NB4 (cell line): ENCODE measurements at regions not wholly inside any gene's neighbourhood (a gene's known extent, or its start where the extent isn't known, plus 50 kb on each side); places are given as distances from the start of the nearest gene placed in this dataset.
"Not testable (repeated sequence)": the region's sequence is repeated elsewhere in the genome, so short reads cannot be mapped to it uniquely, and the experiment has no call there.

Source experiments
- DNase-seq: peaks from one replicate; pipeline ENCODE4 v3.0.0; 2010; ENCODE audit warnings: low read depth
- H3K4me3 ChIP-seq: one replicate; pipeline ENCODE4 v1.5.1; 2011; ENCODE audit warnings: mild to moderate bottlenecking, low read depth, low read length, moderate library complexity
- CTCF ChIP-seq: IDR thresholded peaks from one replicate; pipeline ENCODE4 v1.5.1; 2012; ENCODE audit warnings: low read depth, low read length
- MAX ChIP-seq: IDR thresholded peaks from 2 replicates; pipeline ENCODE4 v1.6.1; 2011; ENCODE audit warnings: low read depth, low read length
- MYC ChIP-seq: IDR thresholded peaks from 2 replicates; pipeline ENCODE4 v1.6.1; 2011; ENCODE audit warnings: low read depth, low read length
- POLR2A ChIP-seq: IDR thresholded peaks from 2 replicates; pipeline ENCODE4 v1.6.1; 2011; ENCODE audit warnings: mild to moderate bottlenecking; ENCODE audit not compliant: insufficient read length; ENCODE audit errors: extremely low read depth

- TF ChIP-seq MAX (no peak), CTCF (no peak), MYC (no peak), POLR2A (no peak)
- DNase-seq: no peak
- no peak overlapping the region for H3K4me3 ChIP-seq
Measured at GRCh38 chr20:30500829-30501440, 756.5 kb upstream of the DEFB115 start.

DNA sequence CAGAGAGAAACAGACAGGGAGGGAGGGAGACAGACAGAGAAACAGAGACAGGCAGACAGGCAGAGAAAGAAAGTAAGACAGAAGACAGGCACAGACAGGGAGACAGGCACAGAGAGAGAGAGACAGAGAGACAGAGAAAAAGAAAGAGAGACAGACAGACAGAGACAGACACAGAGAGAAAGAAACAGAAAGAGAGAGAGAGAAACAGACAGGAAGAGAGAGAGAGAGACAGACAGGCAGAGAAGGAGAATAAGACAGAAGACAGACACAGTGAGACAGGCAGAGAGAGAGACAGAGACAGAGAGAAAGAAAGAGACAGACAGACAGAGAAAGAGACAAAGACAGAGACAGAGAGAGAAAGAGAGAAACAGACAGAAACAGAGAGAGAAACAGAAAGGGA lies 754.8 kb upstream of the DEFB115 start:
- H3K4me3 ChIP-seq: no peak overlapping the region
- TF ChIP-seq MYC (no peak), MAX (no peak), CTCF (no peak), POLR2A (no peak)
- DNase-seq: no peak

GRCh38 chr20:30503204-30503603 lies 754.3 kb upstream of the DEFB115 start:
- not testable (repeated sequence) for H3K4me3 ChIP-seq, DNase-seq

- no peak overlapping the region for H3K4me3 ChIP-seq
- DNase-seq: no peak
- TF ChIP-seq POLR2A: no peak
Measured at GRCh38 chr20:30503992-30504570, 753.4 kb upstream of the DEFB115 start.

DNA sequence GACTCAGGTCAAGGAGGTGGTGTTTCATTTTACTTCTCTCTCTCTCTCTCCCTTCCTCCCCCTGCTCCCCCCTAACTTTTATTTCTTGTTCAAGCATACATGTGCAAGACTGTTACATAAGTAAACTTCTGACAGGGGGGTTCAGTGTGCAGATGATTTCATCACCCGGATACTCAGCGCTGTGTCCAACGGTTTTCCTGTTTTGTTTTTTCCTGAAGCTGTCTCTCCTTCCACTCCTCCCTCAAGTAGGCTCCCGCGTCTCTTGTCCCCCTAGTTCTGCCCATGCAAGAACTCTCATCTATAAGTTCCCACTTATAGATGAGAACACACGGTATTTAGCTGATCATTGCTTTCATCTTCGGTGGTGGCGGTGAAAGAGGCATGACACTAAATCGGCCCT lies 751.9 kb upstream of the DEFB115 start:
- TF ChIP-seq CTCF (no peak), POLR2A (no peak)
- H3K4me3 ChIP-seq: no peak overlapping the region
- DNase-seq: no peak

DNA sequence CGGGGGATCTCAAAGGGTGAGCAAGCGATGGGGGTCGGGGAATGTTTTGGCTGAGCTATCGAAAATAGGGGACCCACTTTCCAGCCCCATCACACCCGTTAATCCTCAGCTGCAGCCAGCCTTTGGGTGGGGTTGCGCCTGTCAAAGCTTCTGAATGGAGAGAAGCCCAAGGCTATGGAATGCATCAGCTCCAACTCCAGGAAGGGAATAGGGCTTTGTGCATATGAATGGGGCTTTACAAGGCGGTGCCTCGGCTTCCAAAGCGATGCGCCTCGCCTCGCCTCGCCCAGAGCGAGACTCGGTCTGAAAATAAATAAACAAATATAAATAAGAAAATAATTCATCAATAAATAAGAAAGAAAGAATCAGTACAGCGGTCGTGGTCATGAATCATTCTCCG lies 751.4 kb upstream of the DEFB115 start:
- DNase-seq: no peak
- TF ChIP-seq MYC: no peak
- no peak for TF ChIP-seq MAX
- no peak for TF ChIP-seq CTCF
- no peak for TF ChIP-seq POLR2A
- H3K4me3 ChIP-seq: no peak overlapping the region

GRCh38 chr20:30508382-30508781 lies 749.1 kb upstream of the DEFB115 start:
- not testable (repeated sequence) for H3K4me3 ChIP-seq, DNase-seq

- TF ChIP-seq POLR2A (no peak), CTCF (no peak), MAX (no peak), MYC (no peak)
- H3K4me3 ChIP-seq: no peak overlapping the region
- DNase-seq: no peak
Measured at GRCh38 chr20:30511322-30512030, 746.0 kb upstream of the DEFB115 start.
